ENCODE measurements at regions not wholly inside any gene's neighbourhood (a gene's known extent, or its start where the extent isn't known, plus 50 kb on each side); places are given as distances from the start of the nearest gene placed in this dataset.

DNA sequence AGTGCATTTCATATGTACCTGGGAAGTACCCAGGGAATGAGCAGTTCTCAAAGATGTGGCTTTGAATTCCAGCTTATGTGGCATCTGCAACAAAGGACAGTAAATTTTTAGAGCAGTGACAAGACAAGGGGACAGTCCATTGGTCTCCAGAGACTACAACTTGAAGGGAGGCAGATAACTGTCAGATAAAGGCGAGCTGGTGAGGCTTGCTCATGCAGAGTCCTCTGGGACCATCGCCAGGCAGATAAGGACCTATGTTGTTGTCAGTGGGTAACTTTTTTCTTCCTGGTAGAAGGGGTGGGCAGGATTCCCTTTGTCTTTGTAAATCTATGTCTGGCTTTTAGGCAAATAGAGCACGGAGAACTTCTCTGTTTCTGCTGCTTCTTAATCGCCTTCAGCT is 120.2 kb downstream of the ICE1 start:
- Mint-ChIP-seq H3K4me3 (no peak overlapping the region), H3K9me3 (no peaks in the 10 kb centered on the region), H3K36me3 (ENCODE audit: low read depth) (no peaks in the 10 kb centered on the region), H3K27me3 (peaks cover 14% of the 10 kb centered on the region), H3K27ac (no peak overlapping the region), H3K4me1 (ENCODE audit: low read depth) (no peaks in the 10 kb centered on the region)
- DNase-seq: no peak
- ChIA-PET POLR2A (no interaction called here), CTCF (interaction anchor here (1.4 kb wide), 1 partner anchor 46 kb away, joined by 3 read pairs; no protein-coding TSS in a partner anchor)
- no peak for ATAC-seq
- intact Hi-C loops (cut with micrococcal nuclease): no loop called here
- no peak for TF ChIP-seq CTCF (IDR thresholded peaks at IDR 0.05)

DNA sequence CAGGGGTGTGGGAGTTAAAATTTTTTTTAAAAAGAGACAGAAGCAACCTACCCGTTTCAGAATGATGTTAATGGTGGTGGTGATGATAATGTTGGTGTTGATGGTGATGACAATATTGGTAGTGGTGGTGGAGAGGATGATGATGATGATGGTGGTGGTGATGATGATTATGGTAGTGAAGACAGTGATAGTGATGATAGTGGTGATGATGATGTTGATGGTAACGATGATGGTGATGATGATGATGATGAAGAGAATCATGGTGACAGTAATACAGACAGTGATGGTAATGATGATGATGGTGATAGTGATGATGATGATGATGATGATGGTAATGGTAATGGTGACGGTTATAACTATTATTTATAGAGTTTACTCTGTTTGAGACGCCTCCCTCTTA is 117.6 kb downstream of the ICE1 start:
- intact Hi-C loops (cut with micrococcal nuclease): no loop called here
- Mint-ChIP-seq H3K27ac (no peak overlapping the region), H3K9me3 (no peaks in the 10 kb centered on the region), H3K4me1 (ENCODE audit: low read depth) (no peaks in the 10 kb centered on the region), H3K4me3 (no peak overlapping the region), H3K27me3 (peaks cover 14% of the 10 kb centered on the region), H3K36me3 (ENCODE audit: low read depth) (no peaks in the 10 kb centered on the region)
- ChIA-PET POLR2A (no interaction called here), CTCF (no interaction called here)
- DNase-seq (no peak), ATAC-seq (no peak)
- TF ChIP-seq CTCF (IDR thresholded peaks at IDR 0.05): no peak

Data from activated CD8-positive, alpha-beta T cell treated with anti-CD3 and anti-CD28 coated beads for 36 hours (primary cell).